K562 (cell line): ENCODE measurements at regions not wholly inside any gene's neighbourhood (a gene's known extent, or its start where the extent isn't known, plus 50 kb on each side); places are given as distances from the start of the nearest gene placed in this dataset.

Source experiments
- ATAC-seq: fragments of 200-7000 bp; cut with Tn5 transposase; 3 replicates; pipeline ENCODE4 v1.9.1; 2020; ENCODE audit warnings: moderate library complexity
- BruUV-seq: library from RNA; stranded (reverse); fragments of 400-500 nt; replicated peaks from 2 replicates; lab custom pipeline; 2021; lab: Mats Ljungman, UMichigan
- CTCF ChIA-PET: fragments of 300-600 bp; formaldehyde crosslinking; extraction: SDS; loops from one replicate; lab custom pipeline; 2021; ENCODE audit warnings: low intra/inter-chr PET ratio; lab: Yijun Ruan, JAX
- POLR2A ChIA-PET: fragments of 300-600, 350-650 bp; sonication (Branson Sonifier 250); formaldehyde crosslinking; extraction: SDS; loops from one replicate; lab custom pipeline; 2021; ENCODE audit warnings: antibody characterized with exemption, inconsistent platforms; lab: Yijun Ruan, JAX
- DNase-seq, 4 experiments: peaks; one replicate each; pipeline versions ENCODE4 v3.0.0 to v3.0.0-alpha.2; 2011 to 2018; ENCODE audit warnings: low spot score in 3 of 4, mixed read lengths in 3 of 4; ENCODE audit errors: extremely low read depth in 1 of 4
- FAIRE-seq: peaks from 2 replicates; lab custom pipeline; 2011; peaks lifted over from hg19 to GRCh38; lab: Jason Lieb, UNC
- H2AFZ ChIP-seq: 2 replicates; pipeline ENCODE4 v1.6.0; 2011; ENCODE audit warnings: low read depth, low read length, control low read depth, inconsistent platforms
- H3K27ac ChIP-seq: fragments of 200-600 bp; 3 replicates; pipeline ENCODE4 v1.8.0; 2011; ENCODE audit warnings: low read depth, mild to moderate bottlenecking, control low read depth, inconsistent platforms, low read length, moderate library complexity, mixed read lengths; ENCODE audit errors: extremely low read depth
- H3K27me3 ChIP-seq, 2 experiments: fragments of 300-600 bp in 1 of 2; 2 replicates in 1 of 2; 3 replicates in 1 of 2; pipeline versions ENCODE4 v1.6.0 to v1.8.0; 2011; ENCODE audit warnings: inconsistent platforms in 2 of 2, low read length in 2 of 2, mild to moderate bottlenecking in 1 of 2, mixed read lengths in 1 of 2, moderate library complexity in 1 of 2; ENCODE audit not compliant: control insufficient read depth in 2 of 2, insufficient read depth in 2 of 2
- H3K36me3 ChIP-seq: fragments of 300-600 bp; 3 replicates; pipeline ENCODE4 v1.8.0; 2011; ENCODE audit warnings: mild to moderate bottlenecking, low read length, inconsistent platforms; ENCODE audit not compliant: control insufficient read depth, insufficient read depth
- H3K4me1 ChIP-seq, 2 experiments: fragments of 200-600 bp in 1 of 2; replicated peaks in 1 of 2; 2 replicates in 1 of 2; 3 replicates in 1 of 2; pipeline versions ENCODE4 v1.5.1 to v1.8.0; 2011; ENCODE audit warnings: inconsistent platforms in 2 of 2, low read length in 2 of 2, mild to moderate bottlenecking in 1 of 2, mixed read lengths in 1 of 2, moderate library complexity in 1 of 2; ENCODE audit not compliant: control insufficient read depth in 2 of 2, insufficient read depth in 2 of 2
- H3K4me2 ChIP-seq: 2 replicates; pipeline ENCODE4 v1.6.1; 2011; ENCODE audit warnings: low read length, control low read depth, inconsistent platforms, mixed read lengths; ENCODE audit not compliant: insufficient read depth
- H3K4me3 ChIP-seq: fragments of 200-600 bp; sonication (generic), shearing (Covaris generic); 2 replicates; pipeline ENCODE4 v1.5.1; 2016; ENCODE audit warnings: control low read depth, inconsistent platforms
- H3K79me2 ChIP-seq: fragments of 200-600 bp; 3 replicates; pipeline ENCODE4 v1.8.0; 2011; ENCODE audit warnings: low read length, inconsistent platforms; ENCODE audit not compliant: control insufficient read depth, insufficient read depth
- H3K9ac ChIP-seq, 2 experiments: 2 replicates each; pipeline versions ENCODE4 v1.6.0 to v1.6.1; 2011; ENCODE audit warnings: low read depth in 2 of 2, low read length in 2 of 2, control low read depth in 1 of 2, inconsistent platforms in 1 of 2, mild to moderate bottlenecking in 1 of 2, mixed read lengths in 1 of 2; ENCODE audit not compliant: insufficient read depth in 1 of 2
- H3K9me1 ChIP-seq: one replicate; pipeline ENCODE4 v1.6.0; 2011; ENCODE audit warnings: inconsistent platforms, mild to moderate bottlenecking, low read length, moderate library complexity; ENCODE audit not compliant: control insufficient read depth, insufficient read depth
- H3K9me3 ChIP-seq: replicated peaks from 2 replicates; pipeline ENCODE4 v1.5.1; 2011; ENCODE audit warnings: low read depth, low read length, inconsistent platforms; ENCODE audit not compliant: control insufficient read depth, insufficient read depth
- H4K20me1 ChIP-seq: replicated peaks from 2 replicates; pipeline ENCODE4 v1.6.1; 2011; ENCODE audit warnings: low read length, inconsistent platforms, mixed read lengths; ENCODE audit not compliant: control insufficient read depth, insufficient read depth
- E2F6 ChIP-seq, 2 experiments: IDR thresholded peaks; 2 replicates each; pipeline ENCODE4 v1.6.1; 2011; ENCODE audit warnings: borderline replicate concordance in 1 of 2, control low read depth in 1 of 2, low read depth in 1 of 2, low read length in 1 of 2, mild to moderate bottlenecking in 1 of 2, mixed read lengths in 1 of 2, moderate library complexity in 1 of 2; ENCODE audit not compliant: insufficient read depth in 1 of 2, insufficient read length in 1 of 2, poor library complexity in 1 of 2, severe bottlenecking in 1 of 2; ENCODE audit errors: extremely low read depth in 1 of 2
- HCFC1 ChIP-seq: IDR thresholded peaks from 2 replicates; pipeline ENCODE4 v1.6.1; 2012; ENCODE audit warnings: low read depth, low read length, improper control_type of control experiment
- MEIS2 ChIP-seq: fragments of 450-650 bp; IDR thresholded peaks from 2 replicates; pipeline ENCODE4 v1.6.1; 2014; ENCODE audit warnings: mild to moderate bottlenecking; ENCODE audit not compliant: partially characterized antibody
- NFATC3 ChIP-seq: fragments of 450-650 bp; IDR thresholded peaks from 2 replicates; pipeline ENCODE4 v1.6.1; 2017; ENCODE audit warnings: mild to moderate bottlenecking
- NFE2 ChIP-seq: IDR thresholded peaks from 2 replicates; pipeline ENCODE4 v1.6.1; 2014; ENCODE audit warnings: antibody characterized with exemption, low read depth
- NFE2L1 ChIP-seq: fragments of 450-650 bp; IDR thresholded peaks from 2 replicates; pipeline ENCODE4 v1.6.1; 2016; ENCODE audit warnings: missing genetic modification characterization, low read depth, mild to moderate bottlenecking, missing compliant biosample characterization, moderate library complexity, borderline replicate concordance
- SFPQ ChIP-seq: fragments of 200-400 bp; formaldehyde crosslinking; IDR thresholded peaks from 2 replicates; pipeline ENCODE4 v1.6.1; 2017; ENCODE audit warnings: mild to moderate bottlenecking, low read depth, low read length, moderate library complexity
- ZFP1 ChIP-seq: fragments of 450-650 bp; formaldehyde crosslinking; IDR thresholded peaks from 2 replicates; pipeline ENCODE4 v1.4.0; 2020; ENCODE audit warnings: mild to moderate bottlenecking, mixed read lengths
- ZNF217 ChIP-seq: sonication (generic); formaldehyde crosslinking; IDR thresholded peaks from 2 replicates; pipeline ENCODE4 v1.8.0; 2022; ENCODE audit warnings: mild to moderate bottlenecking, missing genetic modification reagents
- ZNF57 ChIP-seq: fragments of 450-650 bp; formaldehyde crosslinking; IDR thresholded peaks from 2 replicates; pipeline ENCODE4 v1.4.0; 2020; ENCODE audit warnings: mild to moderate bottlenecking, moderate library complexity
- ZNF655 ChIP-seq: fragments of 250-450 bp; sonication (Bioruptor Pico); IDR thresholded peaks from 2 replicates; pipeline ENCODE4 v1.5.0; 2021
- ZNF780A ChIP-seq: fragments of 250-450 bp; sonication (Bioruptor Pico); IDR thresholded peaks from 2 replicates; pipeline ENCODE4 v1.5.0; 2021; ENCODE audit warnings: mild to moderate bottlenecking
- WGBS: fragments of 100-300 bp; shearing (Covaris generic); methylation state at CpG from one replicate; pipeline ENCODE4 v1.1.6; 2016; ENCODE audit warnings: low coverage, mixed read lengths; ENCODE audit not compliant: insufficient coverage; ENCODE audit errors: missing lambda C conversion rate; 5-methylcytosine and 5-hydroxymethylcytosine counted together
- in situ Hi-C: fragments of 300-500 bp; cut with MboI; formaldehyde crosslinking; loops from 4 replicates; pipeline ENCODE4 v1.15.0; 2018; ENCODE audit warnings: inconsistent platforms, mixed read lengths
- intact Hi-C: fragments of 100-400 bp; cut with micrococcal nuclease; formaldehyde crosslinking; loops from 2 replicates; pipeline ENCODE4 v1.14.2; 2022

- no peak overlapping the region for H2AFZ ChIP-seq
- no peak overlapping the region for H3K4me2 ChIP-seq
- H3K9me1 ChIP-seq = no peaks in the 10 kb centered on the region
- no peaks in the 10 kb centered on the region for H3K79me2 ChIP-seq
- no peak overlapping the region for H3K9ac ChIP-seq
- H3K9me3 ChIP-seq = no peaks in the 10 kb centered on the region
- no peak overlapping the region for H3K27ac ChIP-seq
- WGBS = 6% methylated on average over 3 of the region's 4 CpGs
- TF ChIP-seq MEIS2 (peak; percentile 5), ZNF57 (CRISPR knock-in tag) (no peak)
- intact Hi-C loops = no loop called here
- H3K4me1 ChIP-seq = no peaks in the 10 kb centered on the region; a peak in 1 of 5 replicates
- in situ Hi-C loops = no loop called here
- ChIA-PET POLR2A (no interaction called here), CTCF (no interaction called here)
- H4K20me1 ChIP-seq = no peaks in the 10 kb centered on the region
- BruUV-seq = no TSS peak
- H3K36me3 ChIP-seq = no peaks in the 10 kb centered on the region
- DNase-seq (no peak), ATAC-seq (no peak), FAIRE-seq (no peak)
- no peak overlapping the region for H3K4me3 ChIP-seq
- peaks cover 6 to 30% of the 10 kb centered on the region in 2 experiments; a peak in 4 of 5 replicates for H3K27me3 ChIP-seq
Observed at GRCh38 chr3:71949442-71949841, 164.5 kb upstream of the PROK2 start.

GRCh38 chr3:71944482-71945065 is 159.6 kb upstream of the PROK2 start:
- H3K27me3 ChIP-seq = peaks cover 6 to 37% of the 10 kb centered on the region in 2 experiments; a peak in 3 of 5 replicates
- CTCF ChIA-PET = no interaction called here
- TF ChIP-seq NFATC3 = no peak
- TF ChIP-seq ZNF655 (CRISPR knock-in tag) = no peak
- TF ChIP-seq ZNF780A (CRISPR knock-in tag) = no peak
- TF ChIP-seq ZNF217 (CRISPR knock-in tag) = no peak
- no peak for TF ChIP-seq NFE2L1 (tag)
- TF ChIP-seq E2F6 (IDR thresholded peaks at IDR 0.05; ENCODE audit: borderline replicate concordance in 1 of 2, extremely low read depth in 1 of 2, insufficient read depth in 1 of 2, insufficient read length in 1 of 2, low read depth in 1 of 2, low read length in 1 of 2, poor library complexity in 1 of 2, severe bottlenecking in 1 of 2) = no peak
- no peak for TF ChIP-seq HCFC1
- TF ChIP-seq SFPQ = no peak
- TF ChIP-seq NFE2 = no peak
- no peak for TF ChIP-seq ZFP1 (CRISPR knock-in tag)

More at GRCh38 chr3:71944482-71945065, 159.6 kb upstream of the PROK2 start:
- H2AFZ ChIP-seq = no peak overlapping the region
- no peaks in the 10 kb centered on the region for H3K9me3 ChIP-seq
- intact Hi-C loops (no loop called here), in situ Hi-C loops (no loop called here)
- H3K4me3 ChIP-seq = no peak overlapping the region
- no peaks in the 10 kb centered on the region for H3K79me2 ChIP-seq
- no peak overlapping the region for H3K9ac ChIP-seq
- H4K20me1 ChIP-seq = no peaks in the 10 kb centered on the region
- no peak for DNase-seq
- 13% methylated on average over 4 of the region's 5 CpGs for WGBS
- no peaks in the 10 kb centered on the region for H3K36me3 ChIP-seq
- no peak overlapping the region for H3K4me2 ChIP-seq
- ATAC-seq = no peak
- POLR2A ChIA-PET = no interaction called here
- no peaks in the 10 kb centered on the region for H3K9me1 ChIP-seq
- no peak overlapping the region for H3K27ac ChIP-seq
- no peaks in the 10 kb centered on the region; a peak in 1 of 5 replicates for H3K4me1 ChIP-seq
- FAIRE-seq = no peak
- no TSS peak for BruUV-seq
